ENCODE measurements at regions not wholly inside any gene's neighbourhood (a gene's known extent, or its start where the extent isn't known, plus 50 kb on each side); places are given as distances from the start of the nearest gene placed in this dataset.

GRCh38 chr5:152136321-152136720, 211.7 kb upstream of the GLRA1 start:
- TF ChIP-seq POLR2A (IDR thresholded peaks at IDR 0.05) (no peak), CTCF (IDR thresholded peaks at IDR 0.05) (no peak), POLR2AphosphoS5 (IDR thresholded peaks at IDR 0.05; ENCODE audit: insufficient read depth in 1 of 2, low read depth in 1 of 2) (no peak)

All from vagina (tissue), 2 donors.